ENCODE measurements at regions not wholly inside any gene's neighbourhood (a gene's known extent, or its start where the extent isn't known, plus 50 kb on each side); places are given as distances from the start of the nearest gene placed in this dataset.
A peak's percentile ranks its signal among the peaks of the same experiment; 100 is the strongest.
"Not testable (repeated sequence)": the region's sequence is repeated elsewhere in the genome, so short reads cannot be mapped to it uniquely, and the experiment has no call there.

- H3K79me2 ChIP-seq (ENCODE audit: control insufficient read depth, insufficient read depth, low read length): no peaks in the 10 kb centered on the region
- H3K79me1 ChIP-seq (ENCODE audit: low read length): no peaks in the 10 kb centered on the region
- H3K4ac ChIP-seq (ENCODE audit: low read depth, low read length): no peak overlapping the region
- no peak overlapping the region for H2BK5ac ChIP-seq (ENCODE audit: low read length)
- no peak overlapping the region for H2BK15ac ChIP-seq (replicated peaks; ENCODE audit: low read depth)
- H3K56ac ChIP-seq (ENCODE audit: low read length): no peak overlapping the region
- H3K27ac ChIP-seq (ENCODE audit: low read depth, low read length): no peak overlapping the region
- H3K9ac ChIP-seq (ENCODE audit: low read length): no peak overlapping the region
- no CpG with 5 or more reads among the region's 11 CpGs for WGBS (ENCODE audit: extremely low coverage, insufficient coverage, low lambda C conversion rate)
- no peak overlapping the region for H2AK5ac ChIP-seq (ENCODE audit: low read length)
- no peak overlapping the region for H3K18ac ChIP-seq (ENCODE audit: low read length)
- no peak overlapping the region for H4K5ac ChIP-seq (ENCODE audit: low read length)
- H3K4me1 ChIP-seq (ENCODE audit: control insufficient read depth, low read depth, low read length): no peaks in the 10 kb centered on the region
- no peak overlapping the region for H3K4me2 ChIP-seq (ENCODE audit: low read length)
- no peak overlapping the region for H2BK120ac ChIP-seq (ENCODE audit: low read depth, low read length)
- no peak overlapping the region for H3K23ac ChIP-seq (ENCODE audit: low read length)
- no peak for DNase-seq
- H3K27me3 ChIP-seq (ENCODE audit: insufficient read depth, low read length, poor library complexity): no peaks in the 10 kb centered on the region
- H4K8ac ChIP-seq (ENCODE audit: low read depth, low read length): no peak overlapping the region
- no peak overlapping the region for H3K4me3 ChIP-seq (ENCODE audit: low read length)
- H3K36me3 ChIP-seq (ENCODE audit: control insufficient read depth, insufficient read depth, low read length): no peaks in the 10 kb centered on the region
These were observed 401.9 kb downstream of the THBS2 start for GRCh38 chr6:168851460-168852375.

- H3K79me2 ChIP-seq (ENCODE audit: control insufficient read depth, insufficient read depth, low read length); H3K36me3 ChIP-seq (ENCODE audit: control insufficient read depth, insufficient read depth, low read length); H2BK15ac ChIP-seq (replicated peaks; ENCODE audit: low read depth); H3K23ac ChIP-seq (ENCODE audit: low read length); H3K4me1 ChIP-seq (ENCODE audit: control insufficient read depth, low read depth, low read length); H3K9ac ChIP-seq (ENCODE audit: low read length); H2BK120ac ChIP-seq (ENCODE audit: low read depth, low read length); H3K79me1 ChIP-seq (ENCODE audit: low read length); H3K4me2 ChIP-seq (ENCODE audit: low read length); H3K4me3 ChIP-seq (ENCODE audit: low read length); H3K18ac ChIP-seq (ENCODE audit: low read length); H4K5ac ChIP-seq (ENCODE audit: low read length); H3K56ac ChIP-seq (ENCODE audit: low read length); DNase-seq; H3K27ac ChIP-seq (ENCODE audit: low read depth, low read length); H3K4ac ChIP-seq (ENCODE audit: low read depth, low read length); H3K27me3 ChIP-seq (ENCODE audit: insufficient read depth, low read length, poor library complexity); H2BK5ac ChIP-seq (ENCODE audit: low read length); H2AK5ac ChIP-seq (ENCODE audit: low read length); H4K8ac ChIP-seq (ENCODE audit: low read depth, low read length): not testable (repeated sequence)
- no CpG with 5 or more reads among the region's 26 CpGs for WGBS (ENCODE audit: extremely low coverage, insufficient coverage, low lambda C conversion rate)
These were observed 403.5 kb downstream of the THBS2 start for GRCh38 chr6:168850027-168850736.

GRCh38 chr6:168849459-168849858 lies 404.2 kb downstream of the THBS2 start:
- WGBS (ENCODE audit: extremely low coverage, insufficient coverage, low lambda C conversion rate): no CpG with 5 or more reads among the region's 8 CpGs
- Histone ChIP-seq H3K79me2 (ENCODE audit: control insufficient read depth, insufficient read depth, low read length) (no peaks in the 10 kb centered on the region), H2AK5ac (ENCODE audit: low read length) (no peak overlapping the region), H3K4me2 (ENCODE audit: low read length) (no peak overlapping the region), H3K23ac (ENCODE audit: low read length) (no peak overlapping the region), H3K36me3 (ENCODE audit: control insufficient read depth, insufficient read depth, low read length) (no peaks in the 10 kb centered on the region), H4K8ac (ENCODE audit: low read depth, low read length) (no peak overlapping the region), H3K4ac (ENCODE audit: low read depth, low read length) (no peak overlapping the region), H2BK15ac (replicated peaks; ENCODE audit: low read depth) (no peak overlapping the region), H3K56ac (ENCODE audit: low read length) (no peak overlapping the region), H3K27ac (ENCODE audit: low read depth, low read length) (no peak overlapping the region), H3K79me1 (ENCODE audit: low read length) (no peaks in the 10 kb centered on the region), H4K5ac (ENCODE audit: low read length) (no peak overlapping the region), H3K18ac (ENCODE audit: low read length) (no peak overlapping the region), H3K4me1 (ENCODE audit: control insufficient read depth, low read depth, low read length) (no peaks in the 10 kb centered on the region), H2BK120ac (ENCODE audit: low read depth, low read length) (no peak overlapping the region), H2BK5ac (ENCODE audit: low read length) (no peak overlapping the region), H3K4me3 (ENCODE audit: low read length) (no peak overlapping the region), H3K9ac (ENCODE audit: low read length) (no peak overlapping the region), H3K27me3 (ENCODE audit: insufficient read depth, low read length, poor library complexity) (no peaks in the 10 kb centered on the region)
- no peak for DNase-seq

GRCh38 chr6:168848797-168849196 lies 404.8 kb downstream of the THBS2 start:
- Histone ChIP-seq H3K18ac (ENCODE audit: low read length) (no peak overlapping the region), H3K9ac (ENCODE audit: low read length) (no peak overlapping the region), H2BK120ac (ENCODE audit: low read depth, low read length) (no peak overlapping the region), H4K8ac (ENCODE audit: low read depth, low read length) (no peak overlapping the region), H3K36me3 (ENCODE audit: control insufficient read depth, insufficient read depth, low read length) (no peaks in the 10 kb centered on the region), H3K79me1 (ENCODE audit: low read length) (no peaks in the 10 kb centered on the region), H2BK5ac (ENCODE audit: low read length) (no peak overlapping the region), H3K4ac (ENCODE audit: low read depth, low read length) (no peak overlapping the region), H3K4me1 (ENCODE audit: control insufficient read depth, low read depth, low read length) (no peaks in the 10 kb centered on the region), H2BK15ac (replicated peaks; ENCODE audit: low read depth) (no peak overlapping the region), H3K27ac (ENCODE audit: low read depth, low read length) (no peak overlapping the region), H3K4me3 (ENCODE audit: low read length) (no peak overlapping the region), H3K27me3 (ENCODE audit: insufficient read depth, low read length, poor library complexity) (no peaks in the 10 kb centered on the region), H4K5ac (ENCODE audit: low read length) (no peak overlapping the region), H3K56ac (ENCODE audit: low read length) (no peak overlapping the region), H3K79me2 (ENCODE audit: control insufficient read depth, insufficient read depth, low read length) (no peaks in the 10 kb centered on the region), H2AK5ac (ENCODE audit: low read length) (no peak overlapping the region), H3K23ac (ENCODE audit: low read length) (no peak overlapping the region), H3K4me2 (ENCODE audit: low read length) (no peak overlapping the region)
- WGBS (ENCODE audit: extremely low coverage, insufficient coverage, low lambda C conversion rate): no CpG with 5 or more reads among the region's 6 CpGs
- DNase-seq: no peak

- H3K18ac ChIP-seq (ENCODE audit: low read length): no peak overlapping the region
- no peak overlapping the region for H4K5ac ChIP-seq (ENCODE audit: low read length)
- no peak overlapping the region for H2AK5ac ChIP-seq (ENCODE audit: low read length)
- no peaks in the 10 kb centered on the region for H3K27me3 ChIP-seq (ENCODE audit: insufficient read depth, low read length, poor library complexity)
- no peak overlapping the region for H3K4ac ChIP-seq (ENCODE audit: low read depth, low read length)
- no peak overlapping the region for H3K9ac ChIP-seq (ENCODE audit: low read length)
- no peak overlapping the region for H3K27ac ChIP-seq (ENCODE audit: low read depth, low read length)
- H3K4me3 ChIP-seq (ENCODE audit: low read length): no peak overlapping the region
- H3K36me3 ChIP-seq (ENCODE audit: control insufficient read depth, insufficient read depth, low read length): no peaks in the 10 kb centered on the region
- no peak overlapping the region for H2BK5ac ChIP-seq (ENCODE audit: low read length)
- WGBS (ENCODE audit: extremely low coverage, insufficient coverage, low lambda C conversion rate): no CpG with 5 or more reads among the region's 20 CpGs
- H3K4me1 ChIP-seq (ENCODE audit: control insufficient read depth, low read depth, low read length): no peaks in the 10 kb centered on the region
- no peak overlapping the region for H2BK120ac ChIP-seq (ENCODE audit: low read depth, low read length)
- H3K56ac ChIP-seq (ENCODE audit: low read length): no peak overlapping the region
- DNase-seq: peak; percentile 22
- no peak overlapping the region for H3K23ac ChIP-seq (ENCODE audit: low read length)
- H3K4me2 ChIP-seq (ENCODE audit: low read length): no peak overlapping the region
- H4K8ac ChIP-seq (ENCODE audit: low read depth, low read length): no peak overlapping the region
- no peak overlapping the region for H2BK15ac ChIP-seq (replicated peaks; ENCODE audit: low read depth)
- H3K79me1 ChIP-seq (ENCODE audit: low read length): no peaks in the 10 kb centered on the region
- no peaks in the 10 kb centered on the region for H3K79me2 ChIP-seq (ENCODE audit: control insufficient read depth, insufficient read depth, low read length)
These were observed 404.0 kb downstream of the SMOC2 start for GRCh38 chr6:168844821-168845609.
